Tibial nerve (tissue), 4 donors: ENCODE measurements at regions not wholly inside any gene's neighbourhood (a gene's known extent, or its start where the extent isn't known, plus 50 kb on each side); places are given as distances from the start of the nearest gene placed in this dataset.
"Not testable (repeated sequence)": the region's sequence is repeated elsewhere in the genome, so short reads cannot be mapped to it uniquely, and the experiment has no call there.

Source experiments
- DNase-seq, 2 donors: peaks; one replicate each; pipeline ENCODE4 v3.0.0-alpha.2; 2019; ENCODE audit warnings: low spot score in 2 of 2
- H3K27ac ChIP-seq, 4 donors: fragments of 200-600 bp; sonication (generic) in 3 of 4; one replicate each; pipeline ENCODE4 v1.5.1; 2017 to 2019; ENCODE audit warnings: mild to moderate bottlenecking in 1 of 4
- H3K27me3 ChIP-seq, 2 donors: fragments of 200-600 bp; sonication (generic) in 1 of 2; one replicate each; pipeline versions ENCODE4 v1.5.1 to v1.6.0; 2017 to 2019
- H3K36me3 ChIP-seq, 3 donors: fragments of 200-600 bp; sonication (generic); one replicate each; pipeline ENCODE4 v1.5.1; 2018 to 2019
- H3K4me1 ChIP-seq, 4 donors: fragments of 200-600 bp; sonication (generic) in 3 of 4; one replicate each; pipeline ENCODE4 v1.5.1; 2017 to 2019
- H3K4me3 ChIP-seq, 4 donors: fragments of 200-600 bp; sonication (generic) in 3 of 4; one replicate each; pipeline ENCODE4 v1.5.1; 2017 to 2019; ENCODE audit warnings: mild to moderate bottlenecking in 1 of 4, moderate library complexity in 1 of 4
- H3K9me3 ChIP-seq, 4 donors: fragments of 200-600 bp; sonication (generic) in 3 of 4; one replicate each; pipeline ENCODE4 v1.5.1; 2017 to 2019
- CTCF ChIP-seq, 5 experiments: fragments of 200-600 bp in 3 of 5; fragments of 450-650 bp in 2 of 5; sonication (generic) in 3 of 5; IDR thresholded peaks; one replicate each; pipeline ENCODE4 v1.5.1; 2016 to 2019; ENCODE audit warnings: antibody characterized with exemption in 5 of 5, mild to moderate bottlenecking in 3 of 5, moderate library complexity in 2 of 5
- EP300 ChIP-seq, 2 donors: sonication (generic); formaldehyde crosslinking; IDR thresholded peaks; one replicate each; pipeline ENCODE4 v1.6.1; 2017; ENCODE audit warnings: antibody characterized with exemption in 2 of 2, mild to moderate bottlenecking in 1 of 2
- POLR2A ChIP-seq, 2 donors: fragments of 450-650 bp; IDR thresholded peaks; one replicate each; pipeline ENCODE4 v1.6.1; 2017; ENCODE audit warnings: antibody characterized with exemption in 2 of 2, mild to moderate bottlenecking in 2 of 2, moderate library complexity in 2 of 2
- WGBS, 2 donors: methylation state at CpG; one replicate each; pipeline ENCODE4 v1.1.5; 2018; 5-methylcytosine and 5-hydroxymethylcytosine counted together

DNA sequence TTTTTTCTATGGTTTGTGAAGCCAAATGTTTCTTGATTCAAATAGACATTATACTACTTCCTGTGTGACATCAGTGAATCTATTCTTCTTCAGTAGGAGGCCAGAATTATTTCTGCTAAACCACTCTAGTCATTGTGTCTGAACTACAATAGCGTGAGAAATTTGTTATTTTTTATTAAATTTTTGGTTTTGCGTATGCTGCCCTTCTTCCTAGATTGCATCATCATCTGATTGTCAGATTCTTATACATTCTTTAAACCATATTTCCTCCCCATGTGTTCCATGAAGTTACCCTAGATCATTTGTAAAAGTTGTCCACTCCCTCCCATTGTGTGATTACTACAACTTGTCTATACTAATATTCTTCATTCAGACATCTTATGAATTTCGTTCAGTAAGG lies 187.8 kb upstream of the SPRY2 start:
- WGBS, 2 donors: 95 to 97% methylated on average over 3 of the region's 3 CpGs
- no peak for DNase-seq
- TF ChIP-seq CTCF (IDR thresholded peaks at IDR 0.05) (no peak), EP300 (IDR thresholded peaks at IDR 0.05) (no peak), POLR2A (IDR thresholded peaks at IDR 0.05) (no peak)

GRCh38 chr13:80527400-80527799 lies 186.5 kb upstream of the SPRY2 start:
- no peaks in the 10 kb centered on the region for H3K4me1 ChIP-seq
- TF ChIP-seq CTCF (IDR thresholded peaks at IDR 0.05): no peak
- no peak for TF ChIP-seq POLR2A (IDR thresholded peaks at IDR 0.05)
- TF ChIP-seq EP300 (IDR thresholded peaks at IDR 0.05): no peak
- H3K36me3 ChIP-seq: no peaks in the 10 kb centered on the region
- WGBS, 2 donors: 82 to 92% methylated on average over 2 of the region's 2 CpGs
- no peak overlapping the region for H3K4me3 ChIP-seq
- no peaks in the 10 kb centered on the region for H3K27me3 ChIP-seq
- H3K27ac ChIP-seq: no peak overlapping the region
- H3K9me3 ChIP-seq: peaks cover 0 to 9% (median 3%) of the 10 kb centered on the region in 4 donors
- no peak for DNase-seq

More for the DNA sequence above, 187.8 kb upstream of the SPRY2 start:
- Histone ChIP-seq H3K9me3 (peaks cover 0 to 9% (median 3%) of the 10 kb centered on the region in 4 donors), H3K4me1 (no peaks in the 10 kb centered on the region), H3K4me3 (no peak overlapping the region), H3K36me3 (no peaks in the 10 kb centered on the region), H3K27ac (no peak overlapping the region), H3K27me3 (no peaks in the 10 kb centered on the region)

DNA sequence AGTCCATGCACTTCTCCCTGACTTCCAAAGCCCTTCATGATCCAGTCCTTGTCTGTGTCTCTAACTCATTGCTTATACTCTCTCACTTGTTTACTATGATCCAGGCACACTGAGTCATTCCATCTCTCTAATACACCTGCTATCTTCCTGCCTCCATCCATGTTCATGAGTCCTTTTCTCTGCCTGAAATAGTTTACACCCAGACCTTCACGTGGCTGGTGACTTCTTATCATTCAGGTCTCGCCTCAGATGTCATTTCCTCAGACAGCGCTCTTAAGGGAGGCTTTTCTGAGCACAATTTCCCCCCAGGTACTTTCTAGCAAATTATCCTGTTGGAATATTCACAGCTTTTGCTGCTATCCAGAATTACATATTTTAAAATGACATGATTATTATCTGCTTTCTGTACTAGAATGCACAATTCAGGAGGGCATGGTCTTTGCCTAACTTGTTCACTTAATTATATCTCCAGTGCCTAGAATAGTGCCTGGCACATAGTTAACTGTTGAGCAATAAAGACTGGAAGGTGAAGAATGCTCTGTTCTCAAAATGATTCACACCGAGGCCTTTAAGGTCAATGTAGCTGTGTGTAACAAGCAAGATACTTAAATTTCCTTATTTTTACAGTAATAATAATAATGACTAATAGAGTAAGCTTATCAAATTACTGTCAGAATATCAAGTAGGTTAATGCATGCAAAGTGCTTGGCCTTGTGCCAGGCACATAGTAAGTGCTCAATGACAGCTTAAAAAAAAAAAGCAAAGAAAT lies 183.7 kb upstream of the SPRY2 start:
- Histone ChIP-seq H3K4me1 (no peaks in the 10 kb centered on the region), H3K4me3 (no peak overlapping the region), H3K36me3 (no peaks in the 10 kb centered on the region), H3K27me3 (no peaks in the 10 kb centered on the region), H3K9me3 (no peaks in the 10 kb centered on the region), H3K27ac (no peak overlapping the region)
- 87 to 91% methylated on average over 4 of the region's 4 CpGs for WGBS, 2 donors
- DNase-seq: no peak
- TF ChIP-seq POLR2A (IDR thresholded peaks at IDR 0.05) (no peak), EP300 (IDR thresholded peaks at IDR 0.05) (no peak), CTCF (IDR thresholded peaks at IDR 0.05) (no peak)

GRCh38 chr13:80523134-80523533 lies 182.2 kb upstream of the SPRY2 start:
- no peak for DNase-seq
- Histone ChIP-seq H3K4me3 (no peak overlapping the region), H3K27me3 (no peaks in the 10 kb centered on the region), H3K4me1 (no peaks in the 10 kb centered on the region), H3K9me3 (no peaks in the 10 kb centered on the region), H3K36me3 (no peaks in the 10 kb centered on the region), H3K27ac (no peak overlapping the region)
- TF ChIP-seq CTCF (IDR thresholded peaks at IDR 0.05) (no peak), EP300 (IDR thresholded peaks at IDR 0.05) (no peak), POLR2A (IDR thresholded peaks at IDR 0.05) (no peak)
- WGBS, 2 donors: 75 to 87% methylated on average over 1 of the region's 1 CpG

- not testable (repeated sequence) for H3K9me3 ChIP-seq, H3K4me3 ChIP-seq, H3K27ac ChIP-seq, DNase-seq, H3K4me1 ChIP-seq, H3K36me3 ChIP-seq, H3K27me3 ChIP-seq
- 71 to 85% methylated on average over 1 of the region's 1 CpG for WGBS, 2 donors
Observed at GRCh38 chr13:80522463-80522862, 181.5 kb upstream of the SPRY2 start.
